ENCODE measurements at regions not wholly inside any gene's neighbourhood (a gene's known extent, or its start where the extent isn't known, plus 50 kb on each side); places are given as distances from the start of the nearest gene placed in this dataset.

DNA sequence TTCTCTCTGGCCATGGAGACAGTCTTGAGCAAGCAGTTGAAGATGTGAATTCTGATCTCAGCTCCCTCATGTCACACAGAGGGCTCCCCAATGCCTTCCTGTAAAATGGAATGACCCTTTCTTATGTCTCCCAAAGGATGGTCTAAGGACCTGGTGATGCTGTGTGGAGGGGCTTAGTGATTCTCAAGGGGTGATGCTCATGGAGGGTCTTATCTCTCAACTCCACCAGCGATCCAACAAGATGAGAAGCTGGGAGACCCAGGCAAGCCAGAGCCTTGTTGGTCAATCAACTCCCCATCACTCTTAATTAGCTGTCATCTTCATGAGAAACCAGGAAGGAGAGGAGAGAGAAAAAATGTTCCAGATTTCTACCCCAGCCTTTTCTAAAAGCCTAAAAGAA is 78.0 kb upstream of the SORCS3 start:
- intact Hi-C loops (cut with DNase I) = no loop called here
- ATAC-seq (ENCODE audit: poor library complexity) (no peak), DNase-seq (no peak)

DNA sequence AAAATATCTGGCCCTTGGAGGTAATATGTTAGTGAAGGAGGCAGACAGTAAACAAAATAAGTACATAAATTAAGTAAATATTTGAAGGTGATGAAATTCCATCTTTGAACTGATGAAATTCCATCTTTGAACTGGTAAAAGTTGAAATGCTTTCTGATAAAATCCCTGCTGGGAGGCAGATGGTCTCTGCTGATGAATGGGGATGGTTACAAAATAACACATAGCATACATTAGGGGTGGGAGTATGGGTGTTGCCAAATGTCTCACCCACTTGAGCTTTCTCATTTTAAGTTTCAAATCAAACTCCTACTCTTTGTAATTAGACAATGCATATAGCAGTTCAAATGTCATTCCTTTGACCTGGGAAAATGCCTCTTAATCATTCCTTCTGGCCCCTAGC is 77.5 kb upstream of the SORCS3 start:
- DNase-seq (no peak), ATAC-seq (ENCODE audit: poor library complexity) (no peak)
- intact Hi-C loops (cut with DNase I) = no loop called here

DNA sequence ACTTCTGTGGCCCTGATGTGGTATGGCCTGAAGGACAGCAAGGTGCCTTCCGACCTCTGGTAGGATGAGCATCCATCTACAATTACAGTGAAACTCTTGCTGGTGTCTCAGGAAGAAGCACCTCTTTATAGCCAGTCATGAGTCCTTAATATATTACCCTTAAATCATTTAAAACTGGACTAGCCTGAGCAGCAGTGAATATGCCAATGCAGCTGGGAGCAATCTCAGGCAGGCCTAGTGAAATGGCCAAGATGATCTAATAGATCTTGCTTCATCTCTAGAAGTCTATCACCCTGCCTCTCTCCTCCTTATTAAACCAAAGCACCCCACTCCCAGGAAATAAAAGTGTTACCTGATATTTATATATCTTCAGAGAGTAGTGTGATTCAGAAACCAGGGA is 66.7 kb upstream of the SORCS3 start:
- ATAC-seq (ENCODE audit: poor library complexity) (no peak), DNase-seq (no peak)
- intact Hi-C loops (cut with DNase I) = no loop called here

DNA sequence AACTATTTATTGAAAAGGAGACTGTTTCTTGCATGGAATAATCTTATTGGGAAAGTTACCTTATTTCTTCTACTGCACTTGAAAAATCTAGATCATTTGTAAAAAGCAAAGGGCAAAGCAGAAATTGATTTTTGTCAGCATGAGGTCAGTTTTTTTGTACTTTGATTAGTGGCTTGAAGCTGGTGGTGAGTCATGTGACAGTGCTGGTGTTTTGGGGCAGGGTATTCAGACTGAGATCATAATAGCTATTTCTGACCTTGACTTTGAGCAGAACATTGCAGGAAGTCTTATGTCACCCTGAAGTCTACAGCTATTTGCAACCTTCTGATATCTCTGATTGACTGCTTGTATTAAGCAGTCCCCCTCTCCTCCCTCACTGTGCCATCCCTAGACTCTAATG is 66.3 kb upstream of the SORCS3 start:
- DNase-seq (no peak), ATAC-seq (ENCODE audit: poor library complexity) (no peak)
- intact Hi-C loops (cut with DNase I) = no loop called here

DNA sequence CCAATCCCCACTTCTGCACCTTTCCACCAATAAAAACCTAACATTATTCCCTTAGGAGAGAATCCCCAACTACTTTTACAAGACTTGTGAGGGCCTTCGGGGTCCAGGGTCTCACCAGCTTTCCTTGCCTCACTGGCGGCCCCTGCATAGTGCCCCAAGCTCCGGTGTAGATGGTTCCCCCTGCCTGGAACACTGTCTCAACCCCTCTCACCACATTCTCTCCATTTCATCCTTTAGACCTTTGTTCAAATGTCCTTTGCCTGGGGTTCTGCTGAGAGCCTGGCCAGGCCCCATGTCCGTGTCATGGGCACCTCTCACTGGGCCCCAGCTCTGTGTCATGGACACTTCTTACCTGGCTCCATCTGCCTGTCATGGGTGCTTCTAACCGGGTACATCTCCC is 64.5 kb upstream of the SORCS3 start:
- no peak for DNase-seq
- intact Hi-C loops (cut with DNase I) = no loop called here
- ATAC-seq (ENCODE audit: poor library complexity) = no peak

DNA sequence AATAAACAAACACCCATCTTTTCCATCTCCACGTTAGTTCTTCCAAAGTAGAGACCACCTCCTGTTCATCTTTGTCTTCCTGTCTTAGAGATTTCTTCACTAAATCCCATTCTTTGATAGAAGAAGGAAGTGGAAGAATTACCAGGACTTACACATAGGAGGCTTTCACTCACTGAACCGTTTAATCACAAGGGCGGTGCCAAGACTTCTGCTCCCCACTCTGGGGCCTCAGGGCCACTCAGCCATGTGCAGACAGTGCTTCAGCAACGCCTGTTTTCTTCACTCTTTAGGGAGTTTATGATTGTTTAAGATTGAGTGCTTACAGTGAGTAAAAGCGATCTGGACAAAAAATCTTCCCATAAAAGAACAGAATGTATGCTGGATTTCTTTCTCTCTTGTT is 63.9 kb upstream of the SORCS3 start:
- DNase-seq (no peak), ATAC-seq (ENCODE audit: poor library complexity) (no peak)
- intact Hi-C loops (cut with DNase I) = no loop called here

DNA sequence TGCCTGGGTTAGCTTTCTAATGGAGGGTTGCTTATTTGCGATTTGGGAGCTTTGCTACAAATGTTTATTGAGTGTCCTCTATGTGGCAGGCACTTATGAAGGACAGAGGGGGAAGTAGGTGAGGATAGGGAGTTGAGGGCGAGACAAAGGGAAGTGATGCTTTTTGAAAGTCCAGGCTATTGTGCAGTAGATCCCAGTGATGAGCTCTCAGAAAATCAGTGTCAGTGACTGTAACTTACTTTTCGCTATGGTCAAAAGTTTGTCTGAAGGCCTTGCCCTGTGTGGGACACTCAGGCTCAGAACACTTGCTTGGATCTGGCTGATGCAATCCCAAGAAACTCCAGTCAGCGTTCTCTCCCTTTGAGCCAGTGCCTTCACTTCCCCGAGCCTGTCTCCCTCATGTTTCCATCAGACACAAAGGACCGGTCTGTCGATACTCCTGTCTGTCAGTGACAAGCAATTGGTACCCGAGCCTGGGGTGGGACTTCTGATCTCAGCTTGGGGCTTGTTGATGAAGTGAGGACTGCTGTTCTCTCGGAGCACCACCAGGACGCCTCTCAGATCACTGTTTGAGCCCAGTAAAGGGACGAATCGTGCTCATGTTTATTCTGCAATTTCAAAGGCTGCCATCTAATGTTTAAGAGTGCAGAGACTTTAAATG is 63.1 kb upstream of the SORCS3 start:
- intact Hi-C loops (cut with DNase I) = no loop called here
- ATAC-seq (ENCODE audit: poor library complexity) (no peak), DNase-seq (no peak)

DNA sequence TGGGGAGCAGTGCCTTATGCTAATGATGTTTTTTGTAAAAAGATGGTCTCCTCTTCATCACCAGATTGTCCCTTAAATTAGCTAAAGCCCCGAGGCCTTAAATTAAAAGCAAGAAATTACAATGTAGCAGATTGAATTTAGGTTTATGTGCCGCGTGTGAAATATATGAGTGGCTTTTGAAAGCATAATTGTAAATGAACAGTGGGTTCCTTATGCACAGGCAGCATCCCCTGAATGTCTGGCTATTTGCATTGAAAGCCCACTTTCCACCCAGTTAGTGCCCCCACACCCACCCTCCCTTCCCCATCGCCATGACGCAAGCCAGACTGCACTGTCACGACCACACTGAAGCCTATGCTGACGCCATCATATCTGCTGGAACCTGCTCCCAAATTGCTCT is 62.4 kb upstream of the SORCS3 start:
- ATAC-seq (ENCODE audit: poor library complexity) (no peak), DNase-seq (no peak)
- intact Hi-C loops (cut with DNase I) = no loop called here

DNA sequence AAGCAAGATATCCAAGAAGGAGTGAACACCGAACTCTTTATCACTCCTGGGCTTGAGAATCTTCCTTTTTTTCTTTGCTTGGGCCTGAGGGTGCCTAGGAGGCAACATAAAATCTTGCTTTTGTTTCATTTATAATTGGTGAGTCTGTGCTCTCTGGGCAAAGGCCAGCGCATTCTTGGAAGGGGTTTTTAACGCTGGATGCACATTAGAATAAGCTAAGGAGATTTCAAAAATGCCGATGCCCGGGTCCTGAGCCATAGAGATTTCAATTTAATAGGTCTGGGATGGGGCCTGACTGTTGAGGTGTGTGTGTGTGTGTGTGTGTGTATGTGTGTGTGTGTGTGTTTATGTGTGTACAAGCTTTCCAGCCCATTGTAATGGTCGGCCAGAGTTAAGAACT is 62.0 kb upstream of the SORCS3 start:
- intact Hi-C loops (cut with DNase I) = no loop called here
- ATAC-seq (ENCODE audit: poor library complexity) (no peak), DNase-seq (no peak)

DNA sequence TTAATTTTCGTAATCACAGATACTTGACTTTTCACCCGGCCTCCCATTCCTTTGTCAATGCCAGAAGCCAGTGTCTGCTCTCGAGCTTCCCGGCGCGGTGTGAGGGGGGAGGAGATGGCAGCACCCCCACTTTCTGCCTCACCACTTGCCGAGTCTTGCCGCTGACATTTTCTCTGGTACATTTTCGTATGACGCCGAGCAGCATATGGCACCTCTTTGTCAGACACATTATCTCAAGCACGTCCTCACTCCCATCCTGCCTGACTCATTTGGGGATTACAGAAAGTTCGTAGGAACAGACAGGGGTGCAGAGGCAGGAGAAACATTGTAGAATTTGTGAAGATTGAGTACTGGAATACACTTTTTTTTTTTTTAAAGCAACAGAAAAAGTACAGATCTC is 60.8 kb upstream of the SORCS3 start:
- ATAC-seq (ENCODE audit: poor library complexity) (peak; percentile 29), DNase-seq (no peak)
- intact Hi-C loops (cut with DNase I) = no loop called here

DNA sequence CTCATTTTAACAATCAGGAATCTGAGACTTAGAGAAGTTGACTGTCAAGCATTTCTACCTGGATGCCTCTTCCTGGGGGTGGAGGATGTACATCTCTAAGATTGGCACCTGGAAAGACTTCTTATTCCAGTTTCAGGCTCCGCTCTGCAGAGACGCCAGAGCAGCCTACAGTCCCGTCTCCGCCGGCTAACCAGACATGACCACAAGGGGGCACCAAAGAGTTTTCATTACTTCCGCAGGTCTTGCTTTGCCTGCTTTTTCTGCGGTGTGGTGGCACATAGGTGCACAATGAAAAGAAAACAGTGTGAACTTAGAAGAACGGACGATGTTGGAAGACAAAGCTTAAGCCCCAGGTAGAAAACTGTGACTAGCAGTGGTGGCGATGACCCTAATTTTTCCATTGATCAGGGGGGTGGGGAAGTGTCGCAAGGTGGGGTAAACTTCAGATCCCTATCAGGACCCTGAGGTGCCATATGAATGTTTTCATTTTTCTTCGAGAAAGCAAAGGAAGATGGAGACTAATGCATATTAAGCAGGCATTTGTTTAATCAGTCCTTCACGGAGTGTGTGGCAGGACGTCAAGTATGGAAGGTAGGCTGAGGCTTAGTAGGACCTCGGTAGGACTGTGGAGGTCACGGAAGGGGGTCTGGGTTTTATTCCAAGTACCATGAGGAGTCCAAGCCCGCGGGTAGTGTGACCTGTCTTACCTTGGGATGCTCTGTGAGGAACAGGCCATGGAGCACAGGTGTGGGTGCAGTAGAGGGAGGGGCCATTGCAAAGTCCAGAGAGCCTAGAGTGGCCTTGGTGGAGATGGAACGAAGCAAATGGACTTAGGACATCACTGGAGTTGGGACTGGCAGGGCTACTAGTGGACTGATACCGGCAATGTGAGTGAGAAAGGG is 60.1 kb upstream of the SORCS3 start:
- intact Hi-C loops (cut with DNase I) = no loop called here
- ATAC-seq (ENCODE audit: poor library complexity) (peak; percentile 90), DNase-seq (peak; percentile 66)

DNA sequence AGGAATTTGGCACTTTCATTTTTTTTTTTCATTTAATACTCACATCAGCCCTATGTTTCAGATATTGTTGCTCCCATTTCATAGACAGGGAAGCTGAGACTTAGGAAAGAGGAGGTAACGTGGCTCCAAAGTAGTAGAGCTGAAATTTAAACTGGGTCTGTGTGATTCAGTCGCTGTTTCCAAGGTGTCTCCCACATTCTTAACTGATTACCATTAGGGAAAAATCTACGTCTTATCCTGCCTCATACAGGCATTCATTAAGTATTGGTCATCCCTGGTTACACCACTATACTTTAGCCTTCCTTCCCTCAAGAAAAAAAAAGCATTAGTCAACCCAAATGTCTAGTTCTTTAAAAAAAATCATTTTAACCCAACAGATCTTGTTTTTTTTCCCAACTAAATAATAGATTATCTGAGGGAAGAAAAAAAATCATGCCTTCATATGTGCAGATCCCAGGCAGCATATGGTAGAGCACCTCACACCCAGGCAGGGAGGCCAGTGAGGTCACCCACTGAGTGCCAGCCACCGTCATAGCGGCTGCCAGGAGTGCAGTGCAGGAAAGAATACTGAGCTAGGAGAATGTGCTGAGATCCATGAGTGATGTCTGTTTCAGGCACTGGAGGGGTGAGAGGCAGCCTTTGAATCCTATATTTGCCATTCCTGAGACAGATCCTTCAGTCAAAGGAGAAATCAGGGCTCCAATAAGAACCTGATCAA is 59.0 kb upstream of the SORCS3 start:
- no peak for ATAC-seq (ENCODE audit: poor library complexity)
- intact Hi-C loops (cut with DNase I) = no loop called here
- no peak for DNase-seq

DNA sequence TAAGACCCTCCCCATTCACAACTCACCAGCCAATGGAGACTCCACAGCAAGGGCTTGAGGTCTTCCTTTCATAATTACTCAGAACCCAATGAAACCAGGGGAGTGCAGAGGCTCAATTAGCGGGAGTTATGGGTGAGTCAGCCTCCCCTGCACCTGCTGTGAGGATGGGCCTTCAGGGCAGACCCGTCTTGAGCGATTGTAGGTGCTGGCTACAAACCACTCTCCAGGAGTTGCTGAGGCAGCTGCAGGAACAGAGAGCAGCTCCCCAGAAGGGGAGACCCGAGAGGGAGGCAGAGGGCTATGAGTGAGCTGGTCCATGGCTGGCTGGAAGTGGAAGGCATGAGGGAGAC is 58.5 kb upstream of the SORCS3 start:
- ATAC-seq (ENCODE audit: poor library complexity) (no peak), DNase-seq (no peak)
- intact Hi-C loops (cut with DNase I) = no loop called here

DNA sequence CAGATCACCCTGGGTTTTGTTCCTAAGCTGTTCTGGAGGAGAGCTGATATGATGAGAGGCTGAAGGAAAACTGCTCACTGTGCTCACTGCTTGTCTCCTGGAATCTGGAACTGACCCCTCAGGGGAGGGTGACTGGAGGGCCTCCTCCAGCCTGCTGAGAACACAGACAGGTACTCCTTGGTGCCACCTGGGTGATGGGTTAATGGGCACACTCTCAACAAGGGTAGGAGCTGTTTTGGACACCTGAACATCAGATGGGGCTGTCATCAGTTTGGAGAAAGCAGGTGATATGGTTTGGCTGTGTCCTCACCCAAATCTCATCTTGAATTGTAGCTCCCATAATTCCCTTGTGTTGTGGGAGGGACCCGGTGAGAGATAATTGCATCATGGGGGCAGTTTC is 58.1 kb upstream of the SORCS3 start:
- intact Hi-C loops (cut with DNase I) = no loop called here
- no peak for DNase-seq
- ATAC-seq (ENCODE audit: poor library complexity) = no peak

DNA sequence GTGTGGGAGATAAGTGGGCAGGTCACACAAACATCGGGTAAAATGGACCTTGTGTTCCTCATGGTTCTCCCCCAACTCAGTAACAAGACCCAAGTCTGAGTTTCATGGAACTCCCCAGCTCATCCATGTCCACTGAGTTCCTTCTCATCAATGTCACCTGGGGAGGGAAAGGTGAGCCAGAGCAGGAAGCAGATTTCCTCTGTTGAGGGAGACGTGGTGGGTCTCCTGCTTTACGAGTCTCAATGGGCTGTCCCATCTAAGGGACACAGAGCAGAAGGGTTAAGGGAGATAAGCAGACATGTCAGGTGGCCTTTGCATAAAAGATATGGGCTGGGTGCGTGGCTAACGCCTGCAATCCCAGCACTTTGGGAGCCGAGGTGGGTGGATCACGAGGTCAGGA is 56.5 kb upstream of the SORCS3 start:
- intact Hi-C loops (cut with DNase I) = no loop called here
- DNase-seq = no peak
- ATAC-seq (ENCODE audit: poor library complexity) = no peak

DNA sequence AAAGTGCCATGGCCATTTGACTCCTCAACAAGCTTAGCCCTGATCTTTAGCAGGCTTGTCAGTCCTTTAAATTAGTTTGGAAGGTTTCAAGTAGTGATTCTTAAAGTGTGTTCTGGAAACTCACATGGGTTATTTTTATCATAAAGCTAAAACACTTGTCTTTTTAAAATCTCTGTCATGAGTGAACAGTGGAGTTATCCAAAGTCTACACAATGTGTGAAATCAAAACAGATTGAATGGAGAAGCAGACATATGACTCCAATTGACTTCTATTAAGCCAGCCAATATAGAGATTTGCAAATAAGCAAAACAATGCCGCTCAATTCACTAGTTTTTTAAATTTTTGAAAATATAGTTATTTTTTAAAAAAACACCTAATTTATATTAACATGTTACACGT is 53.3 kb upstream of the SORCS3 start:
- intact Hi-C loops (cut with DNase I) = no loop called here
- ATAC-seq (ENCODE audit: poor library complexity) (no peak), DNase-seq (no peak)

DNA sequence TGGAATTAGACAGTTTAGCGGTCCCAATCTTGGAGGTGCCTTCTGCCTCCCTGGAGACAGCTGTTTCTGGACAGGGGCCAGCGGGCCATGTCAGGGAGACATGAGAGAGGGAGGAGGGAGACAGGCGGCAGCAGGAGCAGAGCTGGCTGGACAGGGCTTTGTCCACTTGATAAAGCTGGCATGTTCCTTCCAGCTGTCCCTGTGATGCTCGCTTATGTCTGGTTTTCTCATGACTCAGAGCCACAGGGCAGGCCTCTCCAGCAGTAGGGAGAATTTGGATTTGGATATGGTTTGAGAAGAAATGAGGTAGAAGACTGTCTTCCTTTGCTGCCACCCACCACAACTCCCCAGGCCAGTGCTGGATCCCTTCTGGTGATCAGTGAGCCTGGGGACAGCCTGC is 51.7 kb upstream of the SORCS3 start:
- no peak for DNase-seq
- no peak for ATAC-seq (ENCODE audit: poor library complexity)
- intact Hi-C loops (cut with DNase I) = no loop called here

DNA sequence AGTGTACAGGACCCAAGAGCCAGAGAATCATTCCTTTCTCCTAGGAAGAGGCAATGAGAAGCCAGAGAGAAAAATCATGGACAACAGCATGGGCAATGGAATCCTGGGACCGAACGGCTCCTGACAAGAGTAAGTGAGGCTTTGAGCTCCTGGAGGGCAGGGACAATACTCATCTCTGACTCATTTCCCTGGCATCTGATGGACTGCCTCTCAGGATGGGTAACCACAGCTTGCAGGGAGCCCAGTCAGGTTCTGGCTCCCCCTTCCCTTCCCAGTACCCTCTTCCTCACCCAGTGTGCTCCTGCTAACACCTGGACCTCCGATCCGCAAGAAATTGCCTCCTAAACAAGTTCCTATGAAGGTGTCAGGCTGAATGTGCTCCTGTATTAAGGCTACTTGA is 51.2 kb upstream of the SORCS3 start:
- ATAC-seq (ENCODE audit: poor library complexity) (no peak), DNase-seq (no peak)
- intact Hi-C loops (cut with DNase I) = no loop called here

Data from Right ventricle myocardium superior (tissue), 1 donor.